Right lobe of liver (tissue), 4 donors: ENCODE measurements at regions not wholly inside any gene's neighbourhood (a gene's known extent, or its start where the extent isn't known, plus 50 kb on each side); places are given as distances from the start of the nearest gene placed in this dataset.
"Not testable (repeated sequence)": the region's sequence is repeated elsewhere in the genome, so short reads cannot be mapped to it uniquely, and the experiment has no call there.

Experiments
- POLR2A ChIP-seq: fragments of 450-650 bp; IDR thresholded peaks from one replicate; pipeline ENCODE4 v1.6.1; 2017; ENCODE audit warnings: antibody characterized with exemption, mild to moderate bottlenecking
- TF ChIP-seq, protein P1 (sequence below), 4 donors: fragments of 200-600 bp in 3 of 4; fragments of 450-650 bp in 1 of 4; IDR thresholded peaks; one replicate each; pipeline versions ENCODE4 v1.5.1 to v1.8.0; 2016 to 2022; ENCODE audit warnings: antibody characterized with exemption in 4 of 4, mild to moderate bottlenecking in 2 of 4
- donor health status: DM: no; HTN: no; CAD: no.
- donor health status: DM: no; HTN: no; CAD: no.
- donor health status: DM: no; HTN: yes; CAD: no.

DNA sequence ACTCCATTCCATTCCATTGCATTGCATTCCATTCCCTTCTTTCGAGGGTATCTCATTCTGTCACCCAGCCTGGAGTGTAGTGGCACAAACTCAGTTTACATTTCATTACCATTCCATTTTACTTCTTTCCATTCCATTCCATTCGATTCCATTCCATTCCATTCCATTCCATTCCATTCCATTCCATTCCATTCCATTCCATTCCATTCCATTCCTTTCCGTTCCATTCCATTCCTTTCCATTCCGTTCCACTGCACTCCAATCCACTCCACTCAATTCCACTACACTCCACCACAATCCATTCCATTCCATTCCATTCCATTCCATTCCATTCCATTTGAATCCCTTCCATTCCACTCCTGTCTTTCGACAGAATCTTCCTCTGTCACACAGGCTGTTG lies 1472.0 kb downstream of the TSPY10 start:
- TF ChIP-seq, protein P1, sequence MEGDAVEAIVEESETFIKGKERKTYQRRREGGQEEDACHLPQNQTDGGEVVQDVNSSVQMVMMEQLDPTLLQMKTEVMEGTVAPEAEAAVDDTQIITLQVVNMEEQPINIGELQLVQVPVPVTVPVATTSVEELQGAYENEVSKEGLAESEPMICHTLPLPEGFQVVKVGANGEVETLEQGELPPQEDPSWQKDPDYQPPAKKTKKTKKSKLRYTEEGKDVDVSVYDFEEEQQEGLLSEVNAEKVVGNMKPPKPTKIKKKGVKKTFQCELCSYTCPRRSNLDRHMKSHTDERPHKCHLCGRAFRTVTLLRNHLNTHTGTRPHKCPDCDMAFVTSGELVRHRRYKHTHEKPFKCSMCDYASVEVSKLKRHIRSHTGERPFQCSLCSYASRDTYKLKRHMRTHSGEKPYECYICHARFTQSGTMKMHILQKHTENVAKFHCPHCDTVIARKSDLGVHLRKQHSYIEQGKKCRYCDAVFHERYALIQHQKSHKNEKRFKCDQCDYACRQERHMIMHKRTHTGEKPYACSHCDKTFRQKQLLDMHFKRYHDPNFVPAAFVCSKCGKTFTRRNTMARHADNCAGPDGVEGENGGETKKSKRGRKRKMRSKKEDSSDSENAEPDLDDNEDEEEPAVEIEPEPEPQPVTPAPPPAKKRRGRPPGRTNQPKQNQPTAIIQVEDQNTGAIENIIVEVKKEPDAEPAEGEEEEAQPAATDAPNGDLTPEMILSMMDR (IDR thresholded peaks at IDR 0.05): not testable (repeated sequence)
- not testable (repeated sequence) for TF ChIP-seq POLR2A
